ENCODE measurements at regions not wholly inside any gene's neighbourhood (a gene's known extent, or its start where the extent isn't known, plus 50 kb on each side); places are given as distances from the start of the nearest gene placed in this dataset.

DNA sequence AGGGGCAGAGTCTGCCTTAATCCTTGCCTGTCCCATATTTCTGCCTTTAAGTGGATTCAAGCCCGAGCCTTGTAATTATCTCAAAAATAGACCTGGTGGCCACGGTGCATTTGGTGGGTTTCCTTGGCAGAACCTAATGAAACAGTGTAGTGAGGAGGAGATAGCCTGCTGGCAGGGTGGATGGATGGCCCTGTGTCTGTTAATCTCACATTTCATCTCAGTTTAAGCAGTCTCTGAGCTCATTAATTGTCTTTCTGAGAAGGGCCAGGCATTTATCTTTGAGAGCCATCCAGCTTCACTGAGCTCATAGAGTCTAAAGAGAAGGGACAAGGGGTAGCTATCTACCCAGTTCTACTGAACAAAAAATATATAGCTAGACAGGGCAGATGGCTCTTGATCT lies 364.0 kb upstream of the EEF2KMT start:
- Histone ChIP-seq H3K27me3 (no peaks in the 10 kb centered on the region), H3K36me3 (no peaks in the 10 kb centered on the region), H3K4me1 (no peaks in the 10 kb centered on the region), H3K27ac (no peak overlapping the region), H3K4me3 (no peak overlapping the region), H3K9me3 (no peaks in the 10 kb centered on the region)
- TF ChIP-seq POLR2A (IDR thresholded peaks at IDR 0.05) = no peak
- no peak for TF ChIP-seq CTCF (IDR thresholded peaks at IDR 0.05)
- DNase-seq (ENCODE audit: low spot score in 2 of 2) = no peak
- intact Hi-C loops (cut with DNase I; ENCODE audit: low total_unique reads) = no loop called here

GRCh38 chr16:5461141-5461540 lies 363.5 kb upstream of the EEF2KMT start:
- H3K27me3 ChIP-seq = no peaks in the 10 kb centered on the region
- H3K4me1 ChIP-seq = no peaks in the 10 kb centered on the region
- no peak for DNase-seq (ENCODE audit: low spot score in 2 of 2)
- no peak overlapping the region for H3K27ac ChIP-seq
- H3K9me3 ChIP-seq = no peaks in the 10 kb centered on the region
- no peak overlapping the region for H3K4me3 ChIP-seq
- H3K36me3 ChIP-seq = no peaks in the 10 kb centered on the region
- intact Hi-C loops (cut with DNase I; ENCODE audit: low total_unique reads) = no loop called here
- TF ChIP-seq POLR2AphosphoS5 (IDR thresholded peaks at IDR 0.05) (no peak), POLR2A (IDR thresholded peaks at IDR 0.05) (no peak), CTCF (IDR thresholded peaks at IDR 0.05) (no peak)

DNA sequence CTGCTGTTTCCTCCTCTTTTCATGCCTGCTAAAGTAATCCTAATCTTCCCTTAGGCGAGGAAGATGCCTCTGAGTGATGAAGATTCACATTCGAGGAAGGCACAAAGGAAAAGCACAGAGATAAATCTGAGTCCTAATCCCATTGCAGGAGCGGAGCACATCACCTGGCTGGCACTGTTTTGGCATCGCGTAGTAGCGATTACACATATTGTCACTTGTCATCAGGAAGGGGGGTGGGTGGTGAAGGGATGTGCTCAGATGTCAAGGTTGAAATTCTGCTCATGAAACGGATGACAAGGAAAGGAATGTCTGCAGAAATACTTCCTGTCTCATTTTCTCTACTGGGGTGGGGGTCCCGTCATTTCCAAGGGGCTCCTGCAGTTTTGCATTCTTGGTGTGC lies 363.1 kb upstream of the EEF2KMT start:
- H3K4me3 ChIP-seq = no peak overlapping the region
- no peak for TF ChIP-seq POLR2A (IDR thresholded peaks at IDR 0.05)
- no peak for TF ChIP-seq POLR2AphosphoS5 (IDR thresholded peaks at IDR 0.05)
- no peak for TF ChIP-seq CTCF (IDR thresholded peaks at IDR 0.05)
- H3K36me3 ChIP-seq = no peaks in the 10 kb centered on the region
- H3K27me3 ChIP-seq = no peaks in the 10 kb centered on the region
- DNase-seq (ENCODE audit: low spot score in 2 of 2) = no peak
- H3K9me3 ChIP-seq = no peaks in the 10 kb centered on the region
- H3K27ac ChIP-seq = no peak overlapping the region
- H3K4me1 ChIP-seq = no peaks in the 10 kb centered on the region
- intact Hi-C loops (cut with DNase I; ENCODE audit: low total_unique reads) = no loop called here

DNA sequence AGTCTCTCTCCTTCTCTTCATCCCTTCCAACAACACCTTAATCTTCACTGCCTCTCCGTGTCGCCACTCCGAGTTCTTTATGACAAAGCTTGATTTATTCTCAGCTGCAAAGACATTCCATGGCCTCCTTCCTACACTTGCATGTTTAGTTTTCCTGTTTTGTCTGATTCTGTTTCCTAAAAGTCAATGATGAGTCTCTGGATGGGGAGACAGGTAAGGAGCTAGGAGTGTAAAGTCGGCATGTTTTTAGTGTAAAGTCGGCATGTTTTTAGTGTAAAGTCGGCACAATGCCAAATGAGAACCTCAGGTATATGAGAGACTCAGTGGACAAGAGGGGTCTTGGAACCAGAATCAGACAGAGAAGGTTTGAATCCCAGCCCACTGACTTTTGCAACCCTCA lies 362.3 kb upstream of the EEF2KMT start:
- H3K4me3 ChIP-seq = no peak overlapping the region
- no peaks in the 10 kb centered on the region for H3K36me3 ChIP-seq
- no peaks in the 10 kb centered on the region for H3K9me3 ChIP-seq
- no peak overlapping the region for H3K27ac ChIP-seq
- DNase-seq (ENCODE audit: low spot score in 2 of 2) = no peak
- H3K4me1 ChIP-seq = no peaks in the 10 kb centered on the region
- TF ChIP-seq POLR2AphosphoS5 (IDR thresholded peaks at IDR 0.05) (no peak), POLR2A (IDR thresholded peaks at IDR 0.05) (no peak), CTCF (IDR thresholded peaks at IDR 0.05) (no peak)
- H3K27me3 ChIP-seq = no peaks in the 10 kb centered on the region
- intact Hi-C loops (cut with DNase I; ENCODE audit: low total_unique reads) = no loop called here

DNA sequence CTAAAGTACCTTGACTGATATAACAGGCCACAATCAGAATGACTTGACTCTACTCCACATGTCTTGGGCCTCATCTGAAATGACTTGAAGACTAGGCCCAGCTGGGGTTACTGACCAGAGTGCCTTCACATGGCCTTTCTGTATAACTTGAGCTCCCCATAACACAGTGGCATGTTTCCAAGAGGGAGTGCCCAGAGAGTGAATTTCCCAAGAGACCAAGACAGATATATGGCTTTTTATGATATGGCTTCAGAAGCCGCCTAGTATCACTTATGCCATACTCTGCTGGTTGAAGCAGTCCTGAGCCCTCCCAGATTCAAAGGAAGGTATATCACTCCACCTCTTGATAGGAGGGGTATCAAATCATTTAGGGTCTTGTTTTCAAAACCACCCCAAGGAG lies 357.5 kb upstream of the EEF2KMT start:
- H3K36me3 ChIP-seq = no peaks in the 10 kb centered on the region
- H3K4me3 ChIP-seq = no peak overlapping the region
- no peaks in the 10 kb centered on the region for H3K4me1 ChIP-seq
- no peaks in the 10 kb centered on the region for H3K9me3 ChIP-seq
- TF ChIP-seq CTCF (IDR thresholded peaks at IDR 0.05) = no peak
- TF ChIP-seq POLR2A (IDR thresholded peaks at IDR 0.05) = no peak
- no peak for DNase-seq (ENCODE audit: low spot score in 2 of 2)
- peaks cover 0 to 10% of the 10 kb centered on the region in 2 donors for H3K27me3 ChIP-seq
- intact Hi-C loops (cut with DNase I; ENCODE audit: low total_unique reads) = no loop called here
- H3K27ac ChIP-seq = no peak overlapping the region

All from breast epithelium (tissue), 4 donors.